HG02885 (cell line): ENCODE measurements at regions not wholly inside any gene's neighbourhood (a gene's known extent, or its start where the extent isn't known, plus 50 kb on each side); places are given as distances from the start of the nearest gene placed in this dataset.

ENCODE experiments used
- ATAC-seq: cut with Tn5 transposase; IDR thresholded peaks from one replicate; pipeline ENCODE4 v1.9.1; 2021; ENCODE audit warnings: mild to moderate bottlenecking; ENCODE audit not compliant: unreplicated experiment, poor library complexity

- ATAC-seq = no peak
These were observed 1219.8 kb downstream of the GATA3 start for GRCh38 chr10:9274206-9274755.

- no peak for ATAC-seq
These were observed 1221.4 kb downstream of the GATA3 start for GRCh38 chr10:9275861-9276260.

- ATAC-seq = no peak
These were observed 1231.2 kb downstream of the GATA3 start for GRCh38 chr10:9285690-9286089.

- no peak for ATAC-seq
These were observed 1235.3 kb downstream of the GATA3 start for GRCh38 chr10:9289811-9290210.

- no peak for ATAC-seq
These were observed 1236.6 kb downstream of the GATA3 start for GRCh38 chr10:9291081-9291480.

GRCh38 chr10:9294132-9294663 lies 1239.7 kb downstream of the GATA3 start:
- peak; percentile 13 for ATAC-seq

GRCh38 chr10:9294865-9295264 lies 1240.4 kb downstream of the GATA3 start:
- peak; percentile 96 for ATAC-seq

- ATAC-seq = no peak
These were observed 1241.7 kb downstream of the GATA3 start for GRCh38 chr10:9296190-9296589.

GRCh38 chr10:9297580-9297979 lies 1243.1 kb downstream of the GATA3 start:
- no peak for ATAC-seq

- no peak for ATAC-seq
These were observed 1245.5 kb downstream of the GATA3 start for GRCh38 chr10:9299966-9300365.

GRCh38 chr10:9301148-9301547 lies 1246.7 kb downstream of the GATA3 start:
- ATAC-seq = no peak

- no peak for ATAC-seq
These were observed 1247.1 kb downstream of the GATA3 start for GRCh38 chr10:9301554-9301953.

- peak; percentile 64 for ATAC-seq
These were observed 1247.8 kb downstream of the GATA3 start for GRCh38 chr10:9302140-9302746.

- ATAC-seq = peak; percentile 53
These were observed 1250.6 kb downstream of the GATA3 start for GRCh38 chr10:9305018-9305655.

GRCh38 chr10:9311702-9312499 lies 1257.4 kb downstream of the GATA3 start:
- no peak for ATAC-seq

GRCh38 chr10:9315292-9315691 lies 1260.8 kb downstream of the GATA3 start:
- no peak for ATAC-seq

- peak; percentile 77 for ATAC-seq
These were observed 1277.1 kb downstream of the GATA3 start for GRCh38 chr10:9331583-9332008.

GRCh38 chr10:9334270-9334669 lies 1279.8 kb downstream of the GATA3 start:
- no peak for ATAC-seq

- no peak for ATAC-seq
These were observed 1285.2 kb downstream of the GATA3 start for GRCh38 chr10:9339716-9340115.

GRCh38 chr10:9342885-9343570 lies 1288.5 kb downstream of the GATA3 start:
- ATAC-seq = peak; percentile 74
